HEK293T (cell line): ENCODE measurements at regions not wholly inside any gene's neighbourhood (a gene's known extent, or its start where the extent isn't known, plus 50 kb on each side); places are given as distances from the start of the nearest gene placed in this dataset.

ENCODE experiments used
- ELF4 ChIP-seq: fragments of 450-650 bp; IDR thresholded peaks from 2 replicates; pipeline ENCODE4 v1.6.1; 2017; ENCODE audit warnings: antibody characterized with exemption
- FOXA1 ChIP-seq: fragments of 450-650 bp; IDR thresholded peaks from 2 replicates; pipeline ENCODE4 v1.6.1; 2016; ENCODE audit warnings: mild to moderate bottlenecking
- FOXK2 ChIP-seq: fragments of 450-650 bp; IDR thresholded peaks from 2 replicates; pipeline ENCODE4 v1.6.1; 2016; ENCODE audit warnings: mild to moderate bottlenecking
- FOXM1 ChIP-seq: fragments of 450-650 bp; IDR thresholded peaks from 2 replicates; pipeline ENCODE4 v1.6.1; 2017; ENCODE audit warnings: mild to moderate bottlenecking, borderline replicate concordance
- HDGF ChIP-seq: fragments of 450-650 bp; IDR thresholded peaks from 2 replicates; pipeline ENCODE4 v1.6.1; 2017; ENCODE audit warnings: antibody characterized with exemption, borderline replicate concordance
- LEF1 ChIP-seq: fragments of 450-650 bp; IDR thresholded peaks from 2 replicates; pipeline ENCODE4 v1.6.1; 2017; ENCODE audit warnings: mild to moderate bottlenecking, borderline replicate concordance
- NFRKB ChIP-seq: fragments of 450-650 bp; IDR thresholded peaks from 2 replicates; pipeline ENCODE4 v1.6.1; 2016; ENCODE audit warnings: mild to moderate bottlenecking, moderate library complexity
- SUZ12 ChIP-seq: fragments of 450-650 bp; IDR thresholded peaks from 2 replicates; pipeline ENCODE4 v1.6.1; 2016; ENCODE audit warnings: mild to moderate bottlenecking

DNA sequence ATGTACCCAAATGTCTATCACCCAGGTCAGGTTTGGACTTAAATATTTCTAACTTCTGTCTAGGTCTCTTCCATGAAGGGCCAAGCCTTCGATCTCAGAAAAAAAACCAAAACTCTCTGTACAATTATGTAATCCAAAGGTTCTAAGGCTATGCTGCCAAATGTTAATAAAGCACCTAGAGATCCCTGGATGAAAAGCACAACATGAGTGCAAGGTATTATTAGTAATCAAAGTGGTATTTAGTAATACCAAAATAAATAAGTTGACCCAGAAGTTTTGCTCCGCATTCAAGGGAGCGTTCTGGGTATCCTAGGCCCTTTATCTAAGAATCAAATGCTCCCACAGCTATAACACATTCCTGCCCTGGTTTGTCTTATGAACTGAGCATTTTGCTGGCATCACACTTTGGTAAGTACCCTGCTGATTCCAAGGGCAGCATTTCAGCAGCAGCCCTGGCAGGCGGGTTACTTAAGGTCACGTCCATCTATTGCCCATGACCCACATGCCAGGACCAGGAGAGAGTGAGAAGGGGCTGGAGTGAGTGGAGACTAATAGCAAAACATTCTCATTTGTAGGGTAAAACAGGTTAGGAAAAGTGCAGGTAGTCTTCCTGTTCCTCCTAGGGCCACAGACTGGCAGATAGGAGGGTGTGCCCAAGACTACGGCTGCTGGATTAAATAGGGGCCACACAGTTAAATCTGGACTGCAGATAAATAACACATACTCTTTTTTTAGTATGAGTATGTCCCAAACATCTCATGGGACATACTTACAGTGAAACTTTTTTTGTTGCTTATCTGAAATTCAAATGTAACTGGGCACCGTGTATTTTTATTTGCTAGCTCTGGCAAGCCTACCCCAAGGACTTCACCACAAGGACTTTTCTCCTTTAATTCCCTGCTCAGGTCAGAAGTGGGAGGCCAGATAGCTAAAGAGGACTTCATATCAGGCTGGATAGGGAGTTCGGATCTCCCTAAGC is 76.0 kb upstream of the SNRK start:
- TF ChIP-seq FOXM1 (no peak), ELF4 (no peak), FOXA1 (no peak), NFRKB (no peak), FOXK2 (no peak), LEF1 (no peak), SUZ12 (no peak), HDGF (no peak)
